ENCODE measurements at regions not wholly inside any gene's neighbourhood (a gene's known extent, or its start where the extent isn't known, plus 50 kb on each side); places are given as distances from the start of the nearest gene placed in this dataset.

GRCh38 chr6:81054036-81054435, 698.4 kb downstream of the TENT5A start:
- TF ChIP-seq ZNF521 (tag by site-specific recombination; IDR thresholded peaks at IDR 0.05) (no peak), ZBTB8A (tag by site-specific recombination; IDR thresholded peaks at IDR 0.05) (no peak), CTCF (tag by site-specific recombination; IDR thresholded peaks at IDR 0.05) (no peak), ZNF239 (tag by site-specific recombination; IDR thresholded peaks at IDR 0.05) (no peak), ZNF18 (tag by site-specific recombination; IDR thresholded peaks at IDR 0.05) (no peak), ZBTB44 (tag by site-specific recombination; IDR thresholded peaks at IDR 0.05) (no peak), ZNF514 (tag by site-specific recombination; IDR thresholded peaks at IDR 0.05) (no peak), ZNF174 (tag by site-specific recombination; IDR thresholded peaks at IDR 0.05) (no peak), ZNF121 (tag by site-specific recombination; IDR thresholded peaks at IDR 0.05) (no peak), PRDM1 (tag by site-specific recombination; IDR thresholded peaks at IDR 0.05) (no peak), ELK4 (IDR thresholded peaks at IDR 0.05; ENCODE audit: borderline replicate concordance, low read depth, low read length) (no peak), REPIN1 (tag by site-specific recombination; IDR thresholded peaks at IDR 0.05; ENCODE audit: low read depth) (no peak), BCL6B (tag by site-specific recombination; IDR thresholded peaks at IDR 0.05) (no peak)
